Transverse colon (tissue), 4 donors: ENCODE measurements at regions not wholly inside any gene's neighbourhood (a gene's known extent, or its start where the extent isn't known, plus 50 kb on each side); places are given as distances from the start of the nearest gene placed in this dataset.
"Not testable (repeated sequence)": the region's sequence is repeated elsewhere in the genome, so short reads cannot be mapped to it uniquely, and the experiment has no call there.

Source experiments
- DNase-seq: peaks from one replicate; pipeline ENCODE4 v3.0.0-alpha.2; 2019
- H3K27ac ChIP-seq, 4 donors: fragments of 200-600 bp; sonication (generic); 2 replicates each; pipeline ENCODE4 v1.5.1; 2016 to 2018; ENCODE audit warnings: inconsistent platforms in 4 of 4
- H3K27me3 ChIP-seq: fragments of 200-600 bp; sonication (generic); 2 replicates; pipeline ENCODE4 v1.5.1; 2017; ENCODE audit warnings: inconsistent platforms
- H3K36me3 ChIP-seq, 4 donors: fragments of 200-600 bp; sonication (generic); 2 replicates each; pipeline ENCODE4 v1.5.1; 2017 to 2019; ENCODE audit warnings: inconsistent platforms in 4 of 4
- H3K4me1 ChIP-seq, 4 donors: fragments of 200-600 bp; sonication (generic); 2 replicates each; pipeline ENCODE4 v1.5.1; 2017 to 2020; ENCODE audit warnings: inconsistent platforms in 4 of 4
- H3K4me3 ChIP-seq, 4 donors: fragments of 200-600 bp; sonication (generic); 1 replicate in 1 of 4; 2 replicates in 3 of 4; pipeline versions ENCODE4 v1.5.1 to v1.6.1; 2017 to 2019; ENCODE audit warnings: inconsistent platforms in 4 of 4
- H3K9me3 ChIP-seq, 2 donors: fragments of 200-600 bp; sonication (generic); 2 replicates each; pipeline ENCODE4 v1.5.1; 2017 to 2019; ENCODE audit warnings: inconsistent platforms in 2 of 2
- CTCF ChIP-seq, 5 experiments: fragments of 200-600 bp in 3 of 5; fragments of 450-650 bp in 2 of 5; sonication (generic) in 3 of 5; IDR thresholded peaks; 1 replicate in 2 of 5; 2 replicates in 3 of 5; pipeline ENCODE4 v1.5.1; 2016 to 2017; ENCODE audit warnings: antibody characterized with exemption in 5 of 5, inconsistent platforms in 3 of 5, mild to moderate bottlenecking in 2 of 5, moderate library complexity in 1 of 5
- EP300 ChIP-seq: sonication (generic); formaldehyde crosslinking; IDR thresholded peaks from one replicate; pipeline ENCODE4 v1.6.1; 2017; ENCODE audit warnings: antibody characterized with exemption, low read depth
- POLR2A ChIP-seq: fragments of 450-650 bp; IDR thresholded peaks from one replicate; pipeline ENCODE4 v1.6.1; 2016; ENCODE audit warnings: antibody characterized with exemption, mild to moderate bottlenecking, moderate library complexity
- POLR2AphosphoS5 ChIP-seq, 3 donors: sonication (generic); formaldehyde crosslinking; IDR thresholded peaks; one replicate each; pipeline ENCODE4 v1.6.1; 2016; ENCODE audit warnings: antibody characterized with exemption in 3 of 3
- WGBS, 2 donors: methylation state at CpG; one replicate each; pipeline ENCODE4 v1.1.5; 2018; ENCODE audit warnings: low coverage in 1 of 2; 5-methylcytosine and 5-hydroxymethylcytosine counted together
- in situ Hi-C, 4 donors: fragments of 200-750 bp; cut with MboI; loops; one replicate each; pipeline versions ENCODE4 v1.15.0 to v1.15.1; 2017; ENCODE audit warnings: low sequenced_read_pairs in 3 of 4, low pct_ligation_motif_present in 1 of 4, low pct_unique_long_range_greater_than_20kb in 1 of 4
- intact Hi-C: fragments of 100-400 bp; cut with DNase I; formaldehyde crosslinking; loops from one replicate; pipeline ENCODE4 v1.15.1; 2023; ENCODE audit warnings: low total_unique reads

GRCh38 chr20:11502061-11502460, 415.6 kb upstream of the BTBD3 start:
- Histone ChIP-seq H3K27me3 (no peaks in the 10 kb centered on the region), H3K36me3 (no peaks in the 10 kb centered on the region), H3K4me1 (no peaks in the 10 kb centered on the region), H3K9me3 (no peaks in the 10 kb centered on the region), H3K27ac (no peak overlapping the region), H3K4me3 (no peak overlapping the region)
- intact Hi-C loops, result no loop called here
- WGBS, 2 donors, result 71 to 84% methylated on average over 1 of the region's 1 CpG
- TF ChIP-seq CTCF (IDR thresholded peaks at IDR 0.05) (no peak), POLR2A (no peak), POLR2AphosphoS5 (IDR thresholded peaks at IDR 0.05) (no peak), EP300 (no peak)
- DNase-seq, result no peak
- in situ Hi-C loops, result no loop called here

GRCh38 chr20:11502671-11503070, 415.0 kb upstream of the BTBD3 start:
- H3K27ac ChIP-seq, result no peak overlapping the region

GRCh38 chr20:11509776-11510175, 407.9 kb upstream of the BTBD3 start:
- Histone ChIP-seq H3K27ac (no peak overlapping the region), H3K4me1 (no peaks in the 10 kb centered on the region), H3K4me3 (no peak overlapping the region), H3K27me3 (no peaks in the 10 kb centered on the region), H3K36me3 (no peaks in the 10 kb centered on the region), H3K9me3 (peaks cover 0 to 5% of the 10 kb centered on the region in 2 donors)
- DNase-seq, result no peak
- TF ChIP-seq POLR2AphosphoS5 (IDR thresholded peaks at IDR 0.05) (no peak), POLR2A (no peak), CTCF (IDR thresholded peaks at IDR 0.05) (no peak), EP300 (no peak)
- in situ Hi-C loops, result no loop called here
- intact Hi-C loops, result no loop called here

More at GRCh38 chr20:11502671-11503070, 415.0 kb upstream of the BTBD3 start:
- intact Hi-C loops (no loop called here), in situ Hi-C loops (no loop called here)
- Histone ChIP-seq H3K27me3 (no peaks in the 10 kb centered on the region), H3K4me3 (no peak overlapping the region), H3K9me3 (no peaks in the 10 kb centered on the region), H3K36me3 (no peaks in the 10 kb centered on the region), H3K4me1 (no peaks in the 10 kb centered on the region)
- no peak for TF ChIP-seq EP300
- no peak for TF ChIP-seq POLR2A
- TF ChIP-seq POLR2AphosphoS5 (IDR thresholded peaks at IDR 0.05), result no peak
- TF ChIP-seq CTCF (IDR thresholded peaks at IDR 0.05), result no peak
- no peak for DNase-seq

- peaks cover 0 to 5% of the 10 kb centered on the region in 2 donors for H3K9me3 ChIP-seq
- H3K36me3 ChIP-seq, result no peaks in the 10 kb centered on the region
- no peak for TF ChIP-seq POLR2A
- no peak for TF ChIP-seq POLR2AphosphoS5 (IDR thresholded peaks at IDR 0.05)
- no peak for TF ChIP-seq CTCF (IDR thresholded peaks at IDR 0.05)
- TF ChIP-seq EP300, result no peak
- no peaks in the 10 kb centered on the region for H3K27me3 ChIP-seq
- H3K4me1 ChIP-seq, result peaks cover 0 to 2% (median 1%) of the 10 kb centered on the region in 4 donors
- DNase-seq, result no peak
- WGBS, 2 donors, result 67 to 75% methylated on average over 5 of the region's 5 CpGs
- no peak overlapping the region for H3K4me3 ChIP-seq
- intact Hi-C loops (no loop called here), in situ Hi-C loops (no loop called here)
- no peak overlapping the region for H3K27ac ChIP-seq
Measured at GRCh38 chr20:11511821-11512220, 405.9 kb upstream of the BTBD3 start.

GRCh38 chr20:11513241-11513745, 404.4 kb upstream of the BTBD3 start:
- H3K9me3 ChIP-seq, intact Hi-C loops, H3K27ac ChIP-seq, H3K27me3 ChIP-seq, in situ Hi-C loops, H3K4me3 ChIP-seq, DNase-seq, H3K36me3 ChIP-seq, H3K4me1 ChIP-seq: not testable (repeated sequence)
- 87 to 95% methylated on average over 6 to 7 of the region's 39 CpGs for WGBS, 2 donors
